Colonic mucosa (tissue), 4 donors: ENCODE measurements at regions not wholly inside any gene's neighbourhood (a gene's known extent, or its start where the extent isn't known, plus 50 kb on each side); places are given as distances from the start of the nearest gene placed in this dataset.

Experiments
- DNase-seq: peaks from one replicate; pipeline ENCODE4 v3.0.0-alpha.2; 2020
- H3K27ac ChIP-seq: fragments of 200-600 bp; one replicate; pipeline ENCODE4 v1.8.0; 2021
- H3K27me3 ChIP-seq: fragments of 200-600 bp; one replicate; pipeline ENCODE4 v1.8.0; 2021
- H3K36me3 ChIP-seq: fragments of 200-600 bp; one replicate; pipeline ENCODE4 v1.8.0; 2021
- H3K4me1 ChIP-seq: fragments of 200-600 bp; one replicate; pipeline ENCODE4 v1.8.0; 2021; ENCODE audit warnings: mild to moderate bottlenecking
- H3K4me3 ChIP-seq: fragments of 200-600 bp; one replicate; pipeline ENCODE4 v1.8.0; 2021
- H3K9ac ChIP-seq, 2 donors: one replicate each; pipeline ENCODE4 v1.7.0; 2013; ENCODE audit warnings: control low read depth in 2 of 2, low read depth in 2 of 2, low read length in 2 of 2
- H3K9me3 ChIP-seq: fragments of 200-600 bp; one replicate; pipeline ENCODE4 v1.8.0; 2021
- intact Hi-C: fragments of 100-400 bp; cut with DNase I; formaldehyde crosslinking; loops from one replicate; pipeline ENCODE4 v1.14.1; 2022
- TF ChIP-seq, protein P1 (sequence below): fragments of 200-600 bp; IDR thresholded peaks from one replicate; pipeline ENCODE4 v1.8.0; 2022; ENCODE audit warnings: antibody characterized with exemption, mild to moderate bottlenecking
- donor health status: healthy.
- donor health status: DM: no; HTN: no; CAD: no.
- donor health status: DM: no; HTN: no; CAD: no.

DNA sequence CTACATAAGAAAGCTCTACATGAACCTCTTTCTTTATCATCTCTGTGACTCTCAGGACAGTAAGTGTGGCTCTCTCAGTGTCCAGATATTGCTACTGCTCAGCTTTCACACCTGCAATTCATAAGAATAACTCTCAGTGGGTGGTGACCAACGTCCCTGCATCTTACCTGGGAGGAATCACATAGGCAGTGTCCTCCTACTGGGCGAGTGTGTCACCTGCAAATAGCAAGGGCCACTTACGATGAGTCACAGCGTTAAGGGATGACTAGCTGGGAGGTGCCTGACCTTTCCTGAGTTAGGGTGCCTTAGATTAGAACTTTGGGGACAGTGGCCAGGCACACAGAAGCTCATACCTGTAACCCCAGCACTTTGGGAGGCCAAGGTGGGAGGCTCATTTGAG lies 90.8 kb upstream of the C3orf80 start:
- Histone ChIP-seq H3K4me1 (no peaks in the 10 kb centered on the region), H3K36me3 (no peaks in the 10 kb centered on the region), H3K9ac (no peak overlapping the region), H3K9me3 (no peaks in the 10 kb centered on the region), H3K27ac (no peak overlapping the region), H3K27me3 (no peaks in the 10 kb centered on the region), H3K4me3 (no peak overlapping the region)
- intact Hi-C loops = no loop called here
- TF ChIP-seq, protein P1, sequence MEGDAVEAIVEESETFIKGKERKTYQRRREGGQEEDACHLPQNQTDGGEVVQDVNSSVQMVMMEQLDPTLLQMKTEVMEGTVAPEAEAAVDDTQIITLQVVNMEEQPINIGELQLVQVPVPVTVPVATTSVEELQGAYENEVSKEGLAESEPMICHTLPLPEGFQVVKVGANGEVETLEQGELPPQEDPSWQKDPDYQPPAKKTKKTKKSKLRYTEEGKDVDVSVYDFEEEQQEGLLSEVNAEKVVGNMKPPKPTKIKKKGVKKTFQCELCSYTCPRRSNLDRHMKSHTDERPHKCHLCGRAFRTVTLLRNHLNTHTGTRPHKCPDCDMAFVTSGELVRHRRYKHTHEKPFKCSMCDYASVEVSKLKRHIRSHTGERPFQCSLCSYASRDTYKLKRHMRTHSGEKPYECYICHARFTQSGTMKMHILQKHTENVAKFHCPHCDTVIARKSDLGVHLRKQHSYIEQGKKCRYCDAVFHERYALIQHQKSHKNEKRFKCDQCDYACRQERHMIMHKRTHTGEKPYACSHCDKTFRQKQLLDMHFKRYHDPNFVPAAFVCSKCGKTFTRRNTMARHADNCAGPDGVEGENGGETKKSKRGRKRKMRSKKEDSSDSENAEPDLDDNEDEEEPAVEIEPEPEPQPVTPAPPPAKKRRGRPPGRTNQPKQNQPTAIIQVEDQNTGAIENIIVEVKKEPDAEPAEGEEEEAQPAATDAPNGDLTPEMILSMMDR = no peak
- DNase-seq = no peak

DNA sequence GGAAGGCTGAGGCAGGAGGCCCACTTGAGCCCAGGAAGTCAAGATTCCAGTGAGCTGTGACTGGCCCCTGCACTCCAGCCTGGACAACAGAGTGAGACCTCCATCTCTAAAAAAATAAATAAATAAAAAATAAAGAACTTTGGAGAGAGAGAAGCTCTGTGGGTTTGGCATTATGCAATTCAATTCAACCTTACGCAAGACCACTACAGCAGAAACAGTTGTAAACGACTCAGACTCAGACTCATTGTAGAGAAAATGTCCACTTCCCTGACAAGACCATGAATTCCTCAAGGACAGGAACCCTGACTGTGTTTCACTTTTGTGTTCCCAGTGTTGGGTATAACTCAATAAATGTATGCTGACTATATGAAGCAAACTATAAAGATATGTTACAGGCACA lies 90.3 kb upstream of the C3orf80 start:
- Histone ChIP-seq H3K9me3 (no peaks in the 10 kb centered on the region), H3K4me1 (no peaks in the 10 kb centered on the region), H3K27me3 (no peaks in the 10 kb centered on the region), H3K36me3 (no peaks in the 10 kb centered on the region), H3K9ac (no peak overlapping the region), H3K4me3 (no peak overlapping the region), H3K27ac (no peak overlapping the region)
- TF ChIP-seq, protein P1 = no peak
- no peak for DNase-seq
- intact Hi-C loops = no loop called here

DNA sequence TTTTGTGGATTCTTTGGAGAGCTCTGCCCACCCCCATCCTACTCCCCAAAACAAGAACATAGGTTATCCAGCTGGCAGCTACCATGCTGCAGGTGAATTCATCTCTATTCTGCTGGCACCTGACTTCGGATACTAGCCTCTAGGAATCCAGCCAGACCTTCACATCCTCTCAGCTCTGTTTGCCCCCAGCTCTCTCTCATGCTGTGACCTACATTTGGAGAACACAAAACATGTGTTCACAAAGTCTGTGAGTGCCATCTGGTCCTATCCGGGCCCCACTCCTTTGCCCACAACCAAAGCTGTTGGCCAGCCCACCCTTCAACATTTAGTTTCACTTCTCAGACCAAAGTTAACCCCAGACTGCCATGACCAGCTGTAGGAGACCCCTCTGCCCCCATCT lies 89.4 kb upstream of the C3orf80 start:
- no peak overlapping the region for H3K27ac ChIP-seq
- DNase-seq = no peak
- intact Hi-C loops = no loop called here
- H3K36me3 ChIP-seq = no peaks in the 10 kb centered on the region
- H3K4me1 ChIP-seq = no peaks in the 10 kb centered on the region
- TF ChIP-seq, protein P1 = no peak
- H3K9ac ChIP-seq = no peak overlapping the region
- no peak overlapping the region for H3K4me3 ChIP-seq
- no peaks in the 10 kb centered on the region for H3K27me3 ChIP-seq
- no peaks in the 10 kb centered on the region for H3K9me3 ChIP-seq

DNA sequence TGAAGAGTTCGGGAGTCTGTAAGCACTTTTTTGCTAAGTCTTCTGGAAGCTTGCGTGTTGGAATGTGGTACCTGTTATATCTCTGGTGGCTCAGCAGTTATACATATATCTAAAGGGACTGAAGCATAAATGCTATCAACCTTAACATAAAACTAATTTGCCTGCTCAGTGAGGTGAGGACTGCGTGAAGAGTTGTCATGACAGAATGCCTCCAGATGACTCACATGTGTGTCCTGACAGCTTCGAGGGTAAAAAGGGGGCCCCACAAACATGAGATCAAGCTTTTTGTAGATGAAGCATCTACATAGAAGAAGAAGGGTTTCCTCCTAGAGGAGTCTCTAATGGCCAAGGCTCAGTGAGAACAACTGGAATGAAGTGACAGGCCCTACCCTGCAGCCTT lies 88.8 kb upstream of the C3orf80 start:
- no peaks in the 10 kb centered on the region for H3K4me1 ChIP-seq
- H3K9me3 ChIP-seq = no peaks in the 10 kb centered on the region
- no peak overlapping the region for H3K27ac ChIP-seq
- H3K36me3 ChIP-seq = no peaks in the 10 kb centered on the region
- intact Hi-C loops = no loop called here
- H3K4me3 ChIP-seq = no peak overlapping the region
- TF ChIP-seq, protein P1 = no peak
- no peak for DNase-seq
- no peak overlapping the region for H3K9ac ChIP-seq
- no peaks in the 10 kb centered on the region for H3K27me3 ChIP-seq

DNA sequence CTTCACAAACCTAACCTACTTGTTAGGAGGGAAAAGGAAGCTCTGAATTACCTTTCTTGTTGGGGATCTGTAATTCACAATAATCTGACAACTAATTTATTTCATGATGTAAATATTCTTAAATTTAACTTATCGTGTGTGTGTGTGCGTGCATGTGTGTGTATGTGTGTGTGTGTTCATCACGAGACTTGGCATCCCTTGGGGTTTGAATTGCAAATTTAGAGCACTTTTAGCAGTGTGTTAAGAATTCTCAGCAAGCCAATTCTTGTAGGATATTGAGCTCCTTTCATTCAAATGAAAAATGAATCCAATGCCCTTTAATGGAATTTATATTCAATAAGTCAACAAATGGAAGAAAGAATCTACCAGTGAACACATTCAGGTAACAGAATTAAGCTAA lies 85.9 kb upstream of the C3orf80 start:
- Histone ChIP-seq H3K27me3 (no peaks in the 10 kb centered on the region), H3K4me3 (no peak overlapping the region), H3K9ac (no peak overlapping the region), H3K36me3 (no peaks in the 10 kb centered on the region), H3K4me1 (no peaks in the 10 kb centered on the region), H3K27ac (no peak overlapping the region), H3K9me3 (no peaks in the 10 kb centered on the region)
- no peak for DNase-seq
- TF ChIP-seq, protein P1 = no peak
- intact Hi-C loops = no loop called here

DNA sequence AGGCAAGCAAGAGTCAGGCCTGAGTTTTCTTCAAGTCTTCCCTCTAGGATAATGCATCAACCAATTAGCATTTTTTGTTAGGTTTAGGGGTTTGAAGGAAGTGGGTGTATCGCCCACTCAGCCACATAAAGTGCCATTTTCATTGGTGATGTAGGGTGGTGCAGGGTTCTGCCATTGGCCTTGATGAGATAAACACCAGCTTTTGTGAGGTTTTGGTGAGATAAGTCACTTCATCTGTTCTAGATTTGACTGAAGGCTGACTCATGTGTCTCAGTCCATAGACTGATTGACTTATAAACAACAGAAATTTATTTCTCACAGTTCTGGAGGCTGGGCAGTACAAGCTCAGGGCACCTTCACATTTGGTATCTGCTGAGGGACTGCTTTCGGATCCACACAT lies 84.5 kb upstream of the C3orf80 start:
- no peak overlapping the region for H3K9ac ChIP-seq
- TF ChIP-seq, protein P1 = no peak
- no peaks in the 10 kb centered on the region for H3K4me1 ChIP-seq
- H3K4me3 ChIP-seq = no peak overlapping the region
- no peaks in the 10 kb centered on the region for H3K36me3 ChIP-seq
- intact Hi-C loops = no loop called here
- H3K27ac ChIP-seq = no peak overlapping the region
- H3K9me3 ChIP-seq = no peaks in the 10 kb centered on the region
- H3K27me3 ChIP-seq = no peaks in the 10 kb centered on the region
- no peak for DNase-seq
